Activated CD8-positive, alpha-beta T cell treated with anti-CD3 and anti-CD28 coated beads for 36 hours (primary cell): ENCODE measurements at regions not wholly inside any gene's neighbourhood (a gene's known extent, or its start where the extent isn't known, plus 50 kb on each side); places are given as distances from the start of the nearest gene placed in this dataset.

Source experiments
- ATAC-seq: fragments of 200-7000 bp; cut with Tn5 transposase; one replicate; pipeline ENCODE4 v1.10.0; 2021; ENCODE audit warnings: mild to moderate bottlenecking, moderate library complexity
- CTCF ChIA-PET: fragments of 350-600 bp; sonication (Branson Sonifier 250); formaldehyde crosslinking; loops from one replicate; lab custom pipeline; 2021; ENCODE audit warnings: antibody characterized with exemption; lab: Charles Lee
- POLR2A ChIA-PET: fragments of 350-600 bp; sonication (Branson Sonifier 250); formaldehyde crosslinking; loops from one replicate; lab custom pipeline; 2021; ENCODE audit warnings: antibody characterized with exemption; lab: Charles Lee
- DNase-seq: peaks from one replicate; pipeline ENCODE4 v3.0.0-alpha.2; 2020
- H3K27ac Mint-ChIP-seq: one replicate; pipeline ENCODE4 v1.8.0; 2021; ENCODE audit warnings: mild to moderate bottlenecking, mixed read lengths
- H3K27me3 Mint-ChIP-seq: one replicate; pipeline ENCODE4 v1.8.0; 2021; ENCODE audit warnings: mixed read lengths
- H3K36me3 Mint-ChIP-seq: one replicate; pipeline ENCODE4 v1.8.0; 2021; ENCODE audit warnings: low read depth, mixed read lengths
- H3K4me1 Mint-ChIP-seq: one replicate; pipeline ENCODE4 v1.8.0; 2021; ENCODE audit warnings: low read depth, mixed read lengths
- H3K4me3 Mint-ChIP-seq: one replicate; pipeline ENCODE4 v1.8.0; 2021; ENCODE audit warnings: mild to moderate bottlenecking, moderate library complexity, mixed read lengths
- H3K9me3 Mint-ChIP-seq: one replicate; pipeline ENCODE4 v1.8.0; 2021; ENCODE audit warnings: mixed read lengths
- CTCF ChIP-seq: fragments of 200-600 bp; IDR thresholded peaks from one replicate; pipeline ENCODE4 v1.8.0; 2022; ENCODE audit warnings: antibody characterized with exemption, mild to moderate bottlenecking
- intact Hi-C: fragments of 100-400 bp; cut with micrococcal nuclease; formaldehyde crosslinking; loops from one replicate; pipeline ENCODE4 v1.10.0; 2022

- DNase-seq (no peak), ATAC-seq (no peak)
- Mint-ChIP-seq H3K4me3 (no peak overlapping the region), H3K9me3 (no peaks in the 10 kb centered on the region), H3K36me3 (no peaks in the 10 kb centered on the region), H3K27ac (no peak overlapping the region), H3K27me3 (no peaks in the 10 kb centered on the region), H3K4me1 (peaks cover 46% of the 10 kb centered on the region)
- ChIA-PET CTCF (interaction anchor here (0.7 kb wide), 1 partner anchor 11 kb away, joined by 3 read pairs; no protein-coding TSS in a partner anchor), POLR2A (no interaction called here)
- no peak for TF ChIP-seq CTCF
- intact Hi-C loops = no loop called here
Measured at GRCh38 chr14:65835501-65835900, 423.0 kb downstream of the FUT8 start.

GRCh38 chr14:65838565-65838964 is 426.0 kb downstream of the FUT8 start:
- Mint-ChIP-seq H3K9me3 (no peaks in the 10 kb centered on the region), H3K27ac (no peak overlapping the region), H3K4me1 (peaks cover 50% of the 10 kb centered on the region), H3K4me3 (no peak overlapping the region), H3K27me3 (no peaks in the 10 kb centered on the region), H3K36me3 (no peaks in the 10 kb centered on the region)
- ATAC-seq = no peak
- intact Hi-C loops = no loop called here
- no peak for TF ChIP-seq CTCF
- ChIA-PET POLR2A (interaction anchor here (0.8 kb wide), 1 partner anchor 114 kb away, joined by 3 read pairs; no protein-coding TSS in a partner anchor), CTCF (interaction anchor here (3.7 kb wide), 1 partner anchor 14 kb away, joined by 16 read pairs; no protein-coding TSS in a partner anchor)
- no peak for DNase-seq

- H3K4me3 Mint-ChIP-seq = no peak overlapping the region
- TF ChIP-seq CTCF = no peak
- intact Hi-C loops = no loop called here
- no peak for ATAC-seq
- H3K36me3 Mint-ChIP-seq = no peaks in the 10 kb centered on the region
- DNase-seq = no peak
- peaks cover 60% of the 10 kb centered on the region for H3K4me1 Mint-ChIP-seq
- POLR2A ChIA-PET = interaction anchor here (1.2 kb wide), 1 partner anchor 25 kb away, joined by 3 read pairs; no protein-coding TSS in a partner anchor
- H3K27me3 Mint-ChIP-seq = no peaks in the 10 kb centered on the region
- H3K27ac Mint-ChIP-seq = no peak overlapping the region
- no peaks in the 10 kb centered on the region for H3K9me3 Mint-ChIP-seq
- CTCF ChIA-PET = interaction anchor here (1.4 to 3.7 kb wide), 3 partner anchors 16 to 119 kb away, joined by 3 to 16 read pairs (median 8); no protein-coding TSS in a partner anchor
Measured at GRCh38 chr14:65840118-65840751, 427.7 kb downstream of the FUT8 start.

GRCh38 chr14:65840786-65841185 is 428.3 kb downstream of the FUT8 start:
- ChIA-PET POLR2A (no interaction called here), CTCF (interaction anchor here (1.4 to 3.7 kb wide), 3 partner anchors 16 to 118 kb away, joined by 3 to 16 read pairs (median 8); no protein-coding TSS in a partner anchor)
- no peak for ATAC-seq
- no peak for DNase-seq
- intact Hi-C loops = no loop called here
- H3K36me3 Mint-ChIP-seq = no peaks in the 10 kb centered on the region
- H3K9me3 Mint-ChIP-seq = no peaks in the 10 kb centered on the region
- H3K27ac Mint-ChIP-seq = no peak overlapping the region
- no peak for TF ChIP-seq CTCF
- no peaks in the 10 kb centered on the region for H3K27me3 Mint-ChIP-seq
- no peak overlapping the region for H3K4me3 Mint-ChIP-seq
- H3K4me1 Mint-ChIP-seq = peaks cover 63% of the 10 kb centered on the region
